ENCODE measurements at regions not wholly inside any gene's neighbourhood (a gene's known extent, or its start where the extent isn't known, plus 50 kb on each side); places are given as distances from the start of the nearest gene placed in this dataset.

DNA sequence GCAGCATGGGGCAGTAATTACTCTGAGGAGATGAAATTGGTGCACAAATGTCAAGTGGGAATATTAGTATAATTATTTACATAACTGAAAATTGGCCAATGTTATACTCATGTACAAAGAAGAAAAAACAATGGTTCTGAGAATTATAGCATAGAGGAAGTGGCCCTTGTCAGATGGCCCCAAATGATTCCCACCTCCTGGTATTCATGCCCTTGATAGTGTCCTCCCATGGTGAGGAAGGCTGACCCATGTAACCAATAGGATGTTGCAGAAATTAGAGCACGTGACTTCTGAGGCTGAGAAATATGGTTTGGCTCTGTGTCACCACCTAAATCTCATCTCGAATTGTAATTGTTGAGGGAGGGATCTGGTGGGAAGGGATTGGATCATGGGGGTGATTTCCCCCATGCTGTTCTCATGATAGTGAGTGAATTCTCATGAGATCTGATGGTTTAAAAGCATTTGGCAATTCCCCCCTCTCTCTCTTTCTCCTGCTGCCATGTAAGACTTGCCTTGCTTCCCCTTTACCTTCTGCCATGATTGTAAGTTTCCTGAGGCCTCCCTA lies 368.5 kb downstream of the SHQ1 start:
- peaks cover 11% of the 10 kb centered on the region for H3K4me1 Mint-ChIP-seq
- no peaks in the 10 kb centered on the region for H3K27me3 Mint-ChIP-seq
- no peak overlapping the region for H3K4me3 Mint-ChIP-seq
- H3K36me3 Mint-ChIP-seq (ENCODE audit: insufficient read depth): no peaks in the 10 kb centered on the region
- H3K27ac Mint-ChIP-seq (ENCODE audit: low read depth): no peak overlapping the region
- no peaks in the 10 kb centered on the region for H3K9me3 Mint-ChIP-seq
- no peak for ATAC-seq (replicated peaks; ENCODE audit: extremely low read depth, poor library complexity, severe bottlenecking)
- no peak for DNase-seq (ENCODE audit: low spot score in 2 of 2)

DNA sequence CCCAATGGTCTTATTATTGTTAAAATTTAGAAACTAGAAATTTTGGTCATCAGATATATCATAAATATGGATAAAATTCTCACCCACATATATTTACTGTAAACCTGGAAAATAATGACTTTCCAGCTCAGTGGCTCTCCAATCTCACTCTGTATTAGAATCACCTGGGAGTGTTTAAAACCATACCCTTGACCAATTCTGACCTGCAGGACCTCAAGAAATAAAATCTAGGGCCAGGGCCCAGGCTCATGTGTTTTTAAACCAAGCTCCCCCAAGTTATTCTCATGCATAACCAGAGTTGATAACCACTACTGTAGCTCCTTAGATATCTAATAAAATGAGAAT lies 372.1 kb downstream of the SHQ1 start:
- H3K9me3 Mint-ChIP-seq: no peaks in the 10 kb centered on the region
- no peaks in the 10 kb centered on the region for H3K27me3 Mint-ChIP-seq
- DNase-seq (ENCODE audit: low spot score in 2 of 2) (no peak), ATAC-seq (replicated peaks; ENCODE audit: extremely low read depth, poor library complexity, severe bottlenecking) (no peak)
- no peaks in the 10 kb centered on the region for H3K36me3 Mint-ChIP-seq (ENCODE audit: insufficient read depth)
- H3K4me1 Mint-ChIP-seq: no peaks in the 10 kb centered on the region
- no peak overlapping the region for H3K4me3 Mint-ChIP-seq
- H3K27ac Mint-ChIP-seq (ENCODE audit: low read depth): no peak overlapping the region

DNA sequence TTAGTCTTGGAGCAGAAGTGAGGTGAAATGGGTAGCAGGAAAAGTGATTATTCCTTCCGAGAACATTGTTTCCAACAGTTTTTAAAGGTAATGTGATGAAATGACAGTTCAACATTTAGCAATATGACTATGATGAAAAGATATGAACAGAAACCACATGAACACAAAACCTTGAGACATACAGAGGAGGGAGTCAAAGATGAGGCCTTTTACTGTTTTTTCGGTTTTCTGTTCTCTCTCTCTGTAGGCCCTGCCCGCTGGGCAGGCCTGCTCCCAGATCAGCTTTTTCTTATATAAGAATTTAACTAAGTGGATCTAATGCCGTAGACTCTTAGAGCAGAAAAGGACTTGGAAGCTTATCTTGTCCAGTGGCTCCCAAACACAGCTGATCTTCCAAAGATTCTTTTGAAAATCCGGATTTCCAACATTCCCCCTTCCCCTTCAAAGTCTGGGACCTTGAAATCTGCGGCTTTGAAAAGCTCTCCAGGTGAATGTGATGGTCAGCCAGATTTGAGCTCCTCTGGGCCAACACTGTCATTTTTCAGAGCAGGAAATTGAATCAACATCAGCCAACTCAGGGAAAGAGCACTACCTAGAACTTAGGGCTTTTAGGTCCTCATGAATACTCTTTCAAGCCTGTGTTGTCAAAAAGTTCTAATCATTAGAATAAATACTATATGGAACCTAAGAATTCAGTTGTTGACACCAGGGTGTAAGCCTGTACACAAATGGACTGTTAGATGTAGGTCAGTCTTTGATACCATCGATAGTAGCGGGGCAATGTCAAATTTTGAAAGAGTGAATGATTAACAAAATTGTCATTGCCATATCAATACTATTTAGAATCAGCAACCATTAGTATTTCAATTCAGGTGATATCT lies 372.7 kb downstream of the SHQ1 start:
- no peak for ATAC-seq (replicated peaks; ENCODE audit: extremely low read depth, poor library complexity, severe bottlenecking)
- H3K36me3 Mint-ChIP-seq (ENCODE audit: insufficient read depth): no peaks in the 10 kb centered on the region
- DNase-seq (ENCODE audit: low spot score in 2 of 2): no peak
- H3K4me1 Mint-ChIP-seq: no peaks in the 10 kb centered on the region
- no peak overlapping the region for H3K27ac Mint-ChIP-seq (ENCODE audit: low read depth)
- H3K27me3 Mint-ChIP-seq: no peaks in the 10 kb centered on the region
- no peaks in the 10 kb centered on the region for H3K9me3 Mint-ChIP-seq
- H3K4me3 Mint-ChIP-seq: no peak overlapping the region

DNA sequence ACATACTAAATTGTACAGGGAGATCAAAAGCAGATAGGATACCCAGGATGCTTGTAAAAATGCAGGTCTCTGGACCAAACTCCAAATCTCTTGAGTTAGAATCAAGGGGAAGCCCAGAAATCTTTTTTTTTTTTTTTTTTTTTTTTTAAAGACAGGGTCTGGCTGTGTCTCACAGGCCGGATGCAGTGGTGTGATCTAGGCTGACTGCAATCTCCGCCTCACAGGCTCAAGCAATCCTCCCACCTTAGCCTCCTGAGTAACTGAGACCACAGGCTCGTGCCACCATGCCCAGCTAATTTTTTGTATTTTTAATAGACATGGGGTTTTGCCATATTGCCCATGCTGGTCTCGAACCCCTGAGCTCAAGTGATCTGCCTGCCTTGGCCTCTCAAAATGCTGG lies 373.5 kb downstream of the SHQ1 start:
- Mint-ChIP-seq H3K27me3 (no peaks in the 10 kb centered on the region), H3K36me3 (ENCODE audit: insufficient read depth) (peaks cover under 1% of the 10 kb centered on the region), H3K9me3 (no peaks in the 10 kb centered on the region), H3K4me1 (no peaks in the 10 kb centered on the region), H3K4me3 (no peak overlapping the region), H3K27ac (ENCODE audit: low read depth) (no peak overlapping the region)
- ATAC-seq (replicated peaks; ENCODE audit: extremely low read depth, poor library complexity, severe bottlenecking): no peak
- no peak for DNase-seq (ENCODE audit: low spot score in 2 of 2)

DNA sequence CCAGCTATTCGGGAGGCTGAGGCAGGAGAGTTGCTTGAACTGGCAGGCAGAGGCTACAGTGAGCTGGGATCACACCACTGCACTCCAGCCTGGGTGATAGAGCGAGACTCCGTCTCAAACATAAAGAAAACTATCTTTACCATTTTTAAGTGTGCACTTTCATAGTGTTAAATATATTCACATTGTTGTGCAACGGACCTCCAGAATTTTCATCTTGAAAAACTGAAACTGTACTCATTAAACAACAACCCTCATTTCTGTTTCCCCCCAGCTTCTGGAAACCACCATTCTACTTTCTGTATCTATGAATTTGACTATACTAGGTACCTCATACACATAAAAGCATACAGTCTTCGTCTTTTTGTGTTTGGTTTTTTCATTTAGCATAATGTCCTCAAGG lies 375.1 kb downstream of the SHQ1 start:
- ATAC-seq (replicated peaks; ENCODE audit: extremely low read depth, poor library complexity, severe bottlenecking) (no peak), DNase-seq (ENCODE audit: low spot score in 2 of 2) (no peak)
- no peaks in the 10 kb centered on the region for H3K4me1 Mint-ChIP-seq
- H3K4me3 Mint-ChIP-seq: no peak overlapping the region
- no peaks in the 10 kb centered on the region for H3K27me3 Mint-ChIP-seq
- peaks cover 2% of the 10 kb centered on the region for H3K36me3 Mint-ChIP-seq (ENCODE audit: insufficient read depth)
- no peaks in the 10 kb centered on the region for H3K9me3 Mint-ChIP-seq
- no peak overlapping the region for H3K27ac Mint-ChIP-seq (ENCODE audit: low read depth)

DNA sequence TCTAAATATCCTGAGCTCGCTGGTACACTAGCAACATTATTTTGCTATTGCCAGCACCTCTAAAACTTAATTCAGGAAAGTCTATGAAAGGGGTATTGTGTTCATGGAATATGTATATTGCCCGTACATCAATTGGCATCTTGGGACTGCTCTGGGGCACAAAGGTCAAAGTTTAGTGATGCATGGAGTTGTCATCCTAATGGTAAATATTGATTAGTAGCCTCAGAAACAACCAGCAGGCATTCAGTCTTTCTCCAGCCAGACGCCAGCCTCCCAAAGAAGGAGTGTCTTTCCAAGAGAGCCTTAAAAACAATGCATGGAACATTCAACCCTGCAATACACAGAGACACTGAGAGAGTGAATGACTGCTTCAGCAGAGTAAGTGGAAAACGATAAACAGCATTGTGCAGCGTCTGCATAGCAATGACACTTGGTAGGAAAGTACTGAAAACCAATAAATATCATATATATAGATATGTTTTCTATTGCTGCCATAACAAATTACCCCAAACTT lies 377.3 kb downstream of the SHQ1 start:
- no peaks in the 10 kb centered on the region for H3K27me3 Mint-ChIP-seq
- H3K4me3 Mint-ChIP-seq: no peak overlapping the region
- H3K36me3 Mint-ChIP-seq (ENCODE audit: insufficient read depth): peaks cover 2% of the 10 kb centered on the region
- no peak overlapping the region for H3K27ac Mint-ChIP-seq (ENCODE audit: low read depth)
- no peak for DNase-seq (ENCODE audit: low spot score in 2 of 2)
- ATAC-seq (replicated peaks; ENCODE audit: extremely low read depth, poor library complexity, severe bottlenecking): no peak
- no peaks in the 10 kb centered on the region for H3K9me3 Mint-ChIP-seq
- H3K4me1 Mint-ChIP-seq: no peaks in the 10 kb centered on the region

DNA sequence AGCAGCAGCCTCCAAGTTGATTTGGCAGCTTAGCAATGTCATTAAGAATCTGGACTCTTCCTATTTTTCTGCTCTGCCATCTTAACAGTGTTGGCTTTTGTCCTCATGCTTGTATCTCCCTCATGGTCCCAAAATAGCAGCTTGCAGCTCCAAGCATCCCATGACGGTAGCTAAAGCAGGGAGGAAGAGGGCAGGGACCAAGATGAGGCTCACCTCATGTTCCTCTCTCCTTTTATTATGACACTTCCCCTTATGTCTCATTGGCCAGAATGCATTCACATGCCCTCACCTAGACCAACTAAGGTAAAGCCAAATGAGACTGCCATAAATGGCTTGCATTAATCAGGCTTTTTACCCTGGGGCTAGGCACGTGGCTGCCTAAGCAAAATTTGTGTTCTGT lies 382.4 kb downstream of the SHQ1 start:
- Mint-ChIP-seq H3K27me3 (peaks cover 11% of the 10 kb centered on the region), H3K4me1 (peaks cover 4% of the 10 kb centered on the region), H3K27ac (ENCODE audit: low read depth) (no peak overlapping the region), H3K4me3 (no peak overlapping the region), H3K36me3 (ENCODE audit: insufficient read depth) (peaks cover 4% of the 10 kb centered on the region), H3K9me3 (no peaks in the 10 kb centered on the region)
- DNase-seq (ENCODE audit: low spot score in 2 of 2) (no peak), ATAC-seq (replicated peaks; ENCODE audit: extremely low read depth, poor library complexity, severe bottlenecking) (no peak)

DNA sequence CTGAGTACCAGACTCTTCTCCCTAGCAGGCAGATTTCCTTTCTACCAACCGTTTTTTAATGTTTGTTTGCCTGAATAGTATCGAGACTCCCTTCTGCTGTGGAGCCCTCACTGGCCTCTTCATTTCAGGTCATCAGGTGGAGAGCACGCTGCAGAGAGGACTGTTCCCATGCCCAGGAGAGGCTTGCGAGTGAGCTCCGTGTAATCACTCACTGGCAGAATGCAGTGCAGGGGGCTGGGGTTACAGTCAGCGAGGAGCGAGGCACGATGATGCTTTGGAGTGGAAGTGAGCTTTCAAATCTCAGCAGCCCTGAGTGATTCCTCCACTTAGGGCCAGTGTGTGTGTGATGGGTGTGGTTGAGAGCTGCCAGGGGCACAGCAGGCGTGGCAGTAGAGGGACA lies 385.2 kb downstream of the SHQ1 start:
- H3K9me3 Mint-ChIP-seq: no peaks in the 10 kb centered on the region
- ATAC-seq (replicated peaks; ENCODE audit: extremely low read depth, poor library complexity, severe bottlenecking) (no peak), DNase-seq (ENCODE audit: low spot score in 2 of 2) (no peak)
- H3K27me3 Mint-ChIP-seq: peaks cover 37% of the 10 kb centered on the region
- H3K27ac Mint-ChIP-seq (ENCODE audit: low read depth): no peak overlapping the region
- peaks cover 2% of the 10 kb centered on the region for H3K36me3 Mint-ChIP-seq (ENCODE audit: insufficient read depth)
- H3K4me1 Mint-ChIP-seq: peaks cover 4% of the 10 kb centered on the region
- no peak overlapping the region for H3K4me3 Mint-ChIP-seq

DNA sequence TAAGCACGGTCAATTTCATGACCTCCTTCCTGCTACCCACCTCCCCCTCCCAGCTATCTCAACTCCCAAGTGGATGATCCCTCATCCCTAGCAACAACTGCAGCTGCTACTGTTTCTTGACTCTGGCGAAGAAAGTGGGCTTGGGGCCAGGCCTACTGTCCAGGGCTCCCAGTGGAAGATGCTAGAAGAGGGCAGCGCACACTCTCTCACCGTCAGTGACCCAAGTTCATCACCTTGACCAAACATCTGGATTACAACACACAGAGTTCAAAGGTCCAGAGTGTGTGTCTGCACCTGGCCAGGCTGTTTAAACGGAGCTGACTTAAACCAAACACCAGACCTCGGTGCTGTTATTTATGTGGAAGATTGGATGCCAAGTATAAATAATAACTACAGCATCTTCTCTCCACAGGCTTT lies 385.6 kb downstream of the SHQ1 start:
- Mint-ChIP-seq H3K9me3 (no peaks in the 10 kb centered on the region), H3K36me3 (ENCODE audit: insufficient read depth) (peaks cover 2% of the 10 kb centered on the region), H3K4me1 (peaks cover 4% of the 10 kb centered on the region), H3K4me3 (no peak overlapping the region), H3K27me3 (peaks cover 37% of the 10 kb centered on the region), H3K27ac (ENCODE audit: low read depth) (no peak overlapping the region)
- DNase-seq (ENCODE audit: low spot score in 2 of 2) (no peak), ATAC-seq (replicated peaks; ENCODE audit: extremely low read depth, poor library complexity, severe bottlenecking) (no peak)

DNA sequence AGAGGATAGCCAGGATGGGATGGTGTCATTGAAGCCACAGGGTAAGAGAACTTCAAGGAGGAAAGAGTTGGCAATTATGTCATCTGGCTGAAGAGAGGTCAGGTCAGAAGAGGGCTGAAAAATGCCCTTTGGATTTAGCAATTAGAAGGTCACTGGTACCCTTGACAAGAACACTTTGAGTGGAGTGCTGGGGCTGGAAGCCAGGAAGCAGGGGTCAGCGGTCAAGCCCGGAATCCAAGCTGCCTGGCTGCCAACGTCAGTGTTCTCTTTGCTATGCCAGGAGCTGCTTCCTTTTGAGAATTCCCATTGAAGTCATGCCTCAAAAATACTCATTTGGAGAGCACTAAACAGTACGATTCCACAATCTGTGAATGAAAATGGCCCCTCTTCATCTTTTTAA lies 386.5 kb downstream of the SHQ1 start:
- DNase-seq (ENCODE audit: low spot score in 2 of 2): no peak
- Mint-ChIP-seq H3K27me3 (peaks cover 37% of the 10 kb centered on the region), H3K36me3 (ENCODE audit: insufficient read depth) (peaks cover 2% of the 10 kb centered on the region), H3K27ac (ENCODE audit: low read depth) (no peak overlapping the region), H3K4me1 (peaks cover 4% of the 10 kb centered on the region), H3K9me3 (no peaks in the 10 kb centered on the region), H3K4me3 (no peak overlapping the region)
- no peak for ATAC-seq (replicated peaks; ENCODE audit: extremely low read depth, poor library complexity, severe bottlenecking)

DNA sequence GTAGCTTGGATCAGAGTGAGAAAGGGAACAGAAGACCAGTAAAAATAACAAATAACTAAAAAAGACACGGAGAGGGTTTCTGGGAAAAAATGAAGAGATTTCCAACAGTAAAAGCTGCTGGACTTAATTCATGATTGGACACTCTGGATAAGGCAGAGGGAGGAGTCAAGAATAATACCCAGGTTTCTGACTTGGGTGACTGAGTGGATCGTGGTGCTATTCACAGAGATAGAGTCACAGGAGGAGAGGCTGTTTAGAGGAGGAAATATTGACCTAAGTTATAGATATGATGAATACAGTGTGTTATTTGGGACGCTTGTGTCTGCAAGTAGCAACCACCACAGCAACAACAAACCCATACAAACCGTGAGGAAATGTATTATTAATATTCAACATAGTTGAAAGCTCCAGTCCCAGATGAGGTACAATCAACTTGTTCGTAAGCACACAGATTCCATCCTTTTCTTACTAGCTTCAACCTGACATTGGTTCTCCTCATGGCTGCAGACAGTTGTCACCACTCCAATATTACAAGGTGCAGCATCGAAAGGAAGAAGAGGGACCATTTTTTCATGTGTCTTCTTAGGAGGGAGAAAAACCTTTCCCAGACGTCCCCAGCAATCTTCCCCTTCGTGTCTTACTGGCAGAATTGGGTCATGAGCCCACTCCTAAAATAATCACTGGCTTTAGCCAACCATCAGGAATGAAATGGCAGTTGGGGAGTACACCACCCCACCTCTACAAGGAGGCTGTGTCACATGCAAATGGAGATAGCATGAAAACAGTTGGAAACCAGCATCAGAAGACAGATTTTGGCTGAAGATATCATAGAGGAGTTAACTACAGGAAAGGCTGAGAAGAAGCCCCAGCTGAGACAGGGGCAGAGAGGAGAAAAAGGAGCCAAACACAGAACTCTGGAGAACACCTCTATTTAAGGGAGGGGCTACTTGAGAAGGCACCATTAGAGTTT lies 387.8 kb downstream of the SHQ1 start:
- H3K4me3 Mint-ChIP-seq: no peak overlapping the region
- H3K27me3 Mint-ChIP-seq: peaks cover 37% of the 10 kb centered on the region
- ATAC-seq (replicated peaks; ENCODE audit: extremely low read depth, poor library complexity, severe bottlenecking) (no peak), DNase-seq (ENCODE audit: low spot score in 2 of 2) (no peak)
- no peak overlapping the region for H3K27ac Mint-ChIP-seq (ENCODE audit: low read depth)
- H3K9me3 Mint-ChIP-seq: no peaks in the 10 kb centered on the region
- peaks cover 2% of the 10 kb centered on the region for H3K36me3 Mint-ChIP-seq (ENCODE audit: insufficient read depth)
- peaks cover 4% of the 10 kb centered on the region for H3K4me1 Mint-ChIP-seq

DNA sequence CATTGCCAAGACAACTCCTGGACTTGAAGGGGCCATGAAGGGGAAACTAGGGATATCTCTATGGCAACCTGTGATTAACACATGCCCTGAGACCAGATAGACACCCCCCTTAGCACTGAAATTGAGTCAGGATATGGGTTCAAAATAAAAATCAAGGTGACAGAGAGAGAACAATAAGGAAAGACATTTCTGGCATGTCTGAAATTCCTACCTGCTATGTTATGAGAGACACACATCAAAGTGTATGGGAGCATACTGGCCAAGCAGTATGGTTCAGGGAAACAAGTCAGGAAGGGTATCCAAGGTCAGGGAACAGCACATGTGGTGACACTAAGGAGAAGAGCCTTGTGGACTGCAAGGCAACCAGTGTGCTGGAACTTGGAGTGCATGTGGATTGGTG lies 388.7 kb downstream of the SHQ1 start:
- H3K27ac Mint-ChIP-seq (ENCODE audit: low read depth): no peak overlapping the region
- no peaks in the 10 kb centered on the region for H3K9me3 Mint-ChIP-seq

More for the DNA sequence above, 388.7 kb downstream of the SHQ1 start:
- Mint-ChIP-seq H3K4me1 (no peaks in the 10 kb centered on the region), H3K27me3 (peaks cover 37% of the 10 kb centered on the region), H3K4me3 (no peak overlapping the region), H3K36me3 (ENCODE audit: insufficient read depth) (peaks cover 2% of the 10 kb centered on the region)
- DNase-seq (ENCODE audit: low spot score in 2 of 2) (no peak), ATAC-seq (replicated peaks; ENCODE audit: extremely low read depth, poor library complexity, severe bottlenecking) (no peak)

All from central memory CD8-positive, alpha-beta T cell (primary cell).